ENCODE measurements at regions not wholly inside any gene's neighbourhood (a gene's known extent, or its start where the extent isn't known, plus 50 kb on each side); places are given as distances from the start of the nearest gene placed in this dataset.
"Not testable (repeated sequence)": the region's sequence is repeated elsewhere in the genome, so short reads cannot be mapped to it uniquely, and the experiment has no call there.

GRCh38 chr14:106425150-106425549, 898.8 kb downstream of the TMEM121 start:
- DNase-seq (ENCODE audit: extremely low spot score); H3K27ac ChIP-seq (ENCODE audit: low read depth); H3K4me1 ChIP-seq (ENCODE audit: insufficient read depth); H3K4me3 ChIP-seq (ENCODE audit: low read depth, low read length); H3K36me3 ChIP-seq (ENCODE audit: insufficient read depth): not testable (repeated sequence)
- WGBS, result 62% methylated on average over 7 of the region's 7 CpGs

- no peak overlapping the region for H3K4me3 ChIP-seq (ENCODE audit: low read depth, low read length)
- H3K27ac ChIP-seq (ENCODE audit: low read depth), result no peak overlapping the region
- H3K4me1 ChIP-seq (ENCODE audit: insufficient read depth), result no peaks in the 10 kb centered on the region
- H3K36me3 ChIP-seq (ENCODE audit: insufficient read depth), result no peaks in the 10 kb centered on the region
- no peak for DNase-seq (ENCODE audit: extremely low spot score)
- WGBS, result 52% methylated on average over 16 of the region's 16 CpGs
Measured at GRCh38 chr14:106436310-106436905, 910.0 kb downstream of the TMEM121 start.

GRCh38 chr14:106442857-106443256, 916.5 kb downstream of the TMEM121 start:
- H3K27ac ChIP-seq (ENCODE audit: low read depth), result no peak overlapping the region
- H3K4me3 ChIP-seq (ENCODE audit: low read depth, low read length), result no peak overlapping the region
- no peaks in the 10 kb centered on the region for H3K4me1 ChIP-seq (ENCODE audit: insufficient read depth)
- no peaks in the 10 kb centered on the region for H3K36me3 ChIP-seq (ENCODE audit: insufficient read depth)
- 33% methylated on average over 7 of the region's 7 CpGs for WGBS
- no peak for DNase-seq (ENCODE audit: extremely low spot score)

GRCh38 chr14:106455026-106455425, 928.6 kb downstream of the TMEM121 start:
- no peak overlapping the region for H3K27ac ChIP-seq (ENCODE audit: low read depth)
- H3K36me3 ChIP-seq (ENCODE audit: insufficient read depth), result no peaks in the 10 kb centered on the region
- H3K4me1 ChIP-seq (ENCODE audit: insufficient read depth), result no peaks in the 10 kb centered on the region
- no peak for DNase-seq (ENCODE audit: extremely low spot score)
- H3K4me3 ChIP-seq (ENCODE audit: low read depth, low read length), result no peak overlapping the region
- 37% methylated on average over 3 of the region's 3 CpGs for WGBS

GRCh38 chr14:106459971-106460730, 933.8 kb downstream of the TMEM121 start:
- H3K36me3 ChIP-seq (ENCODE audit: insufficient read depth), result no peaks in the 10 kb centered on the region
- no peak overlapping the region for H3K4me3 ChIP-seq (ENCODE audit: low read depth, low read length)
- no peak overlapping the region for H3K27ac ChIP-seq (ENCODE audit: low read depth)
- no peak for DNase-seq (ENCODE audit: extremely low spot score)
- H3K4me1 ChIP-seq (ENCODE audit: insufficient read depth), result no peaks in the 10 kb centered on the region
- whole genome bisulfite sequencing, result 82% methylated on average over 40 of the region's 40 CpGs

GRCh38 chr14:106460916-106461315, 934.5 kb downstream of the TMEM121 start:
- no peak for DNase-seq (ENCODE audit: extremely low spot score)
- H3K4me1 ChIP-seq (ENCODE audit: insufficient read depth), result no peaks in the 10 kb centered on the region
- no peaks in the 10 kb centered on the region for H3K36me3 ChIP-seq (ENCODE audit: insufficient read depth)
- no peak overlapping the region for H3K4me3 ChIP-seq (ENCODE audit: low read depth, low read length)
- WGBS, result 91% methylated on average over 25 of the region's 25 CpGs
- no peak overlapping the region for H3K27ac ChIP-seq (ENCODE audit: low read depth)

- 57% methylated on average over 4 of the region's 4 CpGs for WGBS
- not testable (repeated sequence) for H3K36me3 ChIP-seq (ENCODE audit: insufficient read depth); H3K4me1 ChIP-seq (ENCODE audit: insufficient read depth)
Measured at GRCh38 chr14:106466483-106466882, 940.1 kb downstream of the TMEM121 start.

GRCh38 chr14:106468869-106469268, 942.5 kb downstream of the TMEM121 start:
- DNase-seq (ENCODE audit: extremely low spot score); H3K4me3 ChIP-seq (ENCODE audit: low read depth, low read length); H3K36me3 ChIP-seq (ENCODE audit: insufficient read depth); H3K4me1 ChIP-seq (ENCODE audit: insufficient read depth); H3K27ac ChIP-seq (ENCODE audit: low read depth): not testable (repeated sequence)
- 57% methylated on average over 4 of the region's 4 CpGs for WGBS

More at GRCh38 chr14:106466483-106466882, 940.1 kb downstream of the TMEM121 start:
- DNase-seq (ENCODE audit: extremely low spot score); H3K27ac ChIP-seq (ENCODE audit: low read depth); H3K4me3 ChIP-seq (ENCODE audit: low read depth, low read length): not testable (repeated sequence)

- DNase-seq (ENCODE audit: extremely low spot score); H3K36me3 ChIP-seq (ENCODE audit: insufficient read depth); H3K4me1 ChIP-seq (ENCODE audit: insufficient read depth); H3K4me3 ChIP-seq (ENCODE audit: low read depth, low read length); H3K27ac ChIP-seq (ENCODE audit: low read depth): not testable (repeated sequence)
- 61% methylated on average over 3 of the region's 3 CpGs for WGBS
Measured at GRCh38 chr14:106470028-106470427, 943.6 kb downstream of the TMEM121 start.

- 54% methylated on average over 6 of the region's 6 CpGs for WGBS
- H3K27ac ChIP-seq (ENCODE audit: low read depth); H3K36me3 ChIP-seq (ENCODE audit: insufficient read depth); DNase-seq (ENCODE audit: extremely low spot score); H3K4me3 ChIP-seq (ENCODE audit: low read depth, low read length); H3K4me1 ChIP-seq (ENCODE audit: insufficient read depth): not testable (repeated sequence)
Measured at GRCh38 chr14:106474261-106475028, 948.1 kb downstream of the TMEM121 start.

- not testable (repeated sequence) for H3K36me3 ChIP-seq (ENCODE audit: insufficient read depth); H3K4me3 ChIP-seq (ENCODE audit: low read depth, low read length); H3K4me1 ChIP-seq (ENCODE audit: insufficient read depth); DNase-seq (ENCODE audit: extremely low spot score); H3K27ac ChIP-seq (ENCODE audit: low read depth)
- WGBS, result 72% methylated on average over 3 of the region's 3 CpGs
Measured at GRCh38 chr14:106475214-106475613, 948.8 kb downstream of the TMEM121 start.

GRCh38 chr14:106477600-106477999, 951.2 kb downstream of the TMEM121 start:
- not testable (repeated sequence) for H3K27ac ChIP-seq (ENCODE audit: low read depth); H3K4me3 ChIP-seq (ENCODE audit: low read depth, low read length); H3K4me1 ChIP-seq (ENCODE audit: insufficient read depth); DNase-seq (ENCODE audit: extremely low spot score); H3K36me3 ChIP-seq (ENCODE audit: insufficient read depth)
- no CpG with 5 or more reads among the region's 4 CpGs for WGBS

GRCh38 chr14:106480287-106480686, 953.9 kb downstream of the TMEM121 start:
- not testable (repeated sequence) for H3K27ac ChIP-seq (ENCODE audit: low read depth); DNase-seq (ENCODE audit: extremely low spot score); H3K4me3 ChIP-seq (ENCODE audit: low read depth, low read length); H3K36me3 ChIP-seq (ENCODE audit: insufficient read depth); H3K4me1 ChIP-seq (ENCODE audit: insufficient read depth)
- WGBS, result no CpG with 5 or more reads among the region's 34 CpGs

- H3K36me3 ChIP-seq (ENCODE audit: insufficient read depth); H3K4me3 ChIP-seq (ENCODE audit: low read depth, low read length); DNase-seq (ENCODE audit: extremely low spot score); H3K4me1 ChIP-seq (ENCODE audit: insufficient read depth); H3K27ac ChIP-seq (ENCODE audit: low read depth): not testable (repeated sequence)
- 75% methylated on average over 29 of the region's 45 CpGs for WGBS
Measured at GRCh38 chr14:106482213-106482612, 955.8 kb downstream of the TMEM121 start.

All from urinary bladder (tissue), 3 donors.